MCF 10A (cell line): ENCODE measurements at regions not wholly inside any gene's neighbourhood (a gene's known extent, or its start where the extent isn't known, plus 50 kb on each side); places are given as distances from the start of the nearest gene placed in this dataset.

Source experiments
- BruUV-seq: library from RNA; stranded (reverse); fragments of 400-500 nt; replicated peaks from 2 replicates; lab custom pipeline; 2021; lab: Mats Ljungman, UMichigan
- CTCF ChIA-PET: fragments of 300-600 bp; sonication (Branson Sonifier 250); formaldehyde crosslinking; extraction: SDS; loops from one replicate; lab custom pipeline; 2021; ENCODE audit warnings: antibody characterized with exemption, inconsistent platforms; lab: Yijun Ruan, JAX
- POLR2A ChIA-PET: fragments of 300-600, 350-650 bp; sonication (Branson Sonifier 250); formaldehyde crosslinking; extraction: SDS; loops from one replicate; lab custom pipeline; 2020; ENCODE audit warnings: antibody characterized with exemption, inconsistent platforms; lab: Yijun Ruan, JAX
- DNase-seq: peaks from one replicate; pipeline ENCODE4 v3.0.0-alpha.2; 2018; ENCODE audit not compliant: unreplicated experiment
- H3K27ac Mint-ChIP-seq: one replicate; pipeline ENCODE4 v1.8.0; 2022; ENCODE audit warnings: mild to moderate bottlenecking, low read depth, mixed read lengths; ENCODE audit not compliant: unreplicated experiment
- H3K27me3 Mint-ChIP-seq: one replicate; pipeline ENCODE4 v1.8.0; 2022; ENCODE audit warnings: mixed read lengths; ENCODE audit not compliant: insufficient read depth, unreplicated experiment
- H3K36me3 Mint-ChIP-seq: one replicate; pipeline ENCODE4 v1.8.0; 2022; ENCODE audit warnings: mild to moderate bottlenecking, moderate library complexity, mixed read lengths; ENCODE audit not compliant: insufficient read depth, unreplicated experiment
- H3K4me1 Mint-ChIP-seq: one replicate; pipeline ENCODE4 v1.8.0; 2022; ENCODE audit warnings: mixed read lengths; ENCODE audit not compliant: insufficient read depth, unreplicated experiment
- H3K4me3 Mint-ChIP-seq: one replicate; pipeline ENCODE4 v1.8.0; 2022; ENCODE audit warnings: mild to moderate bottlenecking, moderate library complexity, mixed read lengths; ENCODE audit not compliant: unreplicated experiment
- H3K9me3 Mint-ChIP-seq: one replicate; pipeline ENCODE4 v1.8.0; 2022; ENCODE audit warnings: mixed read lengths; ENCODE audit not compliant: unreplicated experiment
- CTCF ChIP-seq: fragments of 200-600 bp; IDR thresholded peaks from one replicate; pipeline ENCODE4 v1.8.0; 2022; ENCODE audit warnings: antibody characterized with exemption, mild to moderate bottlenecking; ENCODE audit not compliant: unreplicated experiment
- intact Hi-C: fragments of 100-400 bp; cut with micrococcal nuclease; formaldehyde crosslinking; loops from 2 replicates; pipeline ENCODE4 v1.14.1; 2022

GRCh38 chr1:83813576-83813975 lies 185.4 kb downstream of the TTLL7 start:
- BruUV-seq: no TSS peak
- intact Hi-C loops: no loop called here
- H3K27me3 Mint-ChIP-seq: no peaks in the 10 kb centered on the region
- H3K4me1 Mint-ChIP-seq: peaks cover 17% of the 10 kb centered on the region
- H3K36me3 Mint-ChIP-seq: no peaks in the 10 kb centered on the region
- no peak for TF ChIP-seq CTCF
- POLR2A ChIA-PET: interaction anchor here (0.6 kb wide), 1 partner anchor 1275 kb away, joined by 4 read pairs; no protein-coding TSS in a partner anchor
- CTCF ChIA-PET: no interaction called here
- no peak overlapping the region for H3K4me3 Mint-ChIP-seq
- peaks cover 6% of the 10 kb centered on the region for H3K9me3 Mint-ChIP-seq
- DNase-seq: no peak
- H3K27ac Mint-ChIP-seq: no peak overlapping the region

- intact Hi-C loops: no loop called here
- no peak for TF ChIP-seq CTCF
- no peak for DNase-seq
- Mint-ChIP-seq H3K27ac (no peak overlapping the region), H3K4me1 (peaks cover 4% of the 10 kb centered on the region), H3K36me3 (no peaks in the 10 kb centered on the region), H3K9me3 (no peaks in the 10 kb centered on the region), H3K4me3 (no peak overlapping the region), H3K27me3 (no peaks in the 10 kb centered on the region)
- BruUV-seq: no TSS peak
- POLR2A ChIA-PET: no interaction called here
- CTCF ChIA-PET: interaction anchor here (0.7 kb wide), 1 partner anchor 1224 kb away, joined by 3 read pairs; no protein-coding TSS in a partner anchor
Observed at GRCh38 chr1:83810144-83810543, 188.8 kb downstream of the TTLL7 start.

- CTCF ChIA-PET: no interaction called here
- Mint-ChIP-seq H3K27ac (no peak overlapping the region), H3K9me3 (no peaks in the 10 kb centered on the region), H3K4me3 (no peak overlapping the region), H3K36me3 (no peaks in the 10 kb centered on the region), H3K27me3 (no peaks in the 10 kb centered on the region), H3K4me1 (no peaks in the 10 kb centered on the region)
- POLR2A ChIA-PET: interaction anchor here (0.6 kb wide), 1 partner anchor 172 kb away, joined by 3 read pairs; no protein-coding TSS in a partner anchor
- DNase-seq: no peak
- no peak for TF ChIP-seq CTCF
- no TSS peak for BruUV-seq
- intact Hi-C loops: no loop called here
Observed at GRCh38 chr1:83808536-83808935, 190.4 kb downstream of the TTLL7 start.

DNA sequence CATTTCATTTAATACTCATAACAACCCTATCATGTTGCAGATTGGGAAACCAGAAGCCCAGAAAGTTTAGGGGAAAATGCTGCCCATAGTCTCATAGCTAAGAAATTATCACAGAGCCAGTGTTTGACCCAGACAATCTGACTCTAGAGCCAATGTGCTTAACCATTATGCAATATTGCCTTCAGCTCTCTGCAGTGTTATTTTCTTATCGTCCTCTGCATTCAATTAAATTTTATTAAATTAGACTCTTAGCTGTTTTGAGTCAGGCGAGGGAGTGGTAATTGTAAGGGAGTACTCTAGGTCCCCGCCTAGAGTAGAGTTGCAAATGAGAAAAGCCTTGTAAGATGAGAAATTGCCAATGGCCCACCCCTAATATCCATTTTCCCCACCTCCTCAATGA lies 191.1 kb downstream of the TTLL7 start:
- intact Hi-C loops: no loop called here
- no TSS peak for BruUV-seq
- no peak for DNase-seq
- ChIA-PET CTCF (no interaction called here), POLR2A (interaction anchor here (0.6 kb wide), 1 partner anchor 24 kb away, joined by 3 read pairs; no protein-coding TSS in a partner anchor)
- H3K4me3 Mint-ChIP-seq: no peak overlapping the region
- no peaks in the 10 kb centered on the region for H3K4me1 Mint-ChIP-seq
- H3K27ac Mint-ChIP-seq: no peak overlapping the region
- TF ChIP-seq CTCF: no peak
- H3K36me3 Mint-ChIP-seq: no peaks in the 10 kb centered on the region
- no peaks in the 10 kb centered on the region for H3K27me3 Mint-ChIP-seq
- no peaks in the 10 kb centered on the region for H3K9me3 Mint-ChIP-seq
